ENCODE measurements at regions not wholly inside any gene's neighbourhood (a gene's known extent, or its start where the extent isn't known, plus 50 kb on each side); places are given as distances from the start of the nearest gene placed in this dataset.

DNA sequence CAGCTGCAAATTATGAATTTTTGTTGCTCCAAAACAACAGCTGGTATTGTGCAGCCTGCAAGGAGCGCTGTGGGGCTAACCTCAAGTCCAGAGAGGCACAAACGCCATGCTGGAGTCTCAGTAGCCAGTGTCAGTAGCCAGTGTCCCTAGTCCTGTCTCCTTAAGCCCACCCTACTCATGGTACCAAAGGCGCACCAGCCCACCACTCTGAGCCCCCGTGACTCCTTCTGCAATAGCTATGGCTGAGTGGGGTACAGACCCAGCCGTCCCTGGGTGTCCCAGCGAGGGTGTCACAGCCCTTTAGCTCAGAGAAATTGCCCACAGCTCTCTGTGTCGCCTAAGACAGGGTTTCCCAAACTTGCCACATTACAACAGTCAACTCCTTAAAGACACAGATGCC lies 65.2 kb downstream of the ARL6IP4 start:
- TF ChIP-seq, protein P1, sequence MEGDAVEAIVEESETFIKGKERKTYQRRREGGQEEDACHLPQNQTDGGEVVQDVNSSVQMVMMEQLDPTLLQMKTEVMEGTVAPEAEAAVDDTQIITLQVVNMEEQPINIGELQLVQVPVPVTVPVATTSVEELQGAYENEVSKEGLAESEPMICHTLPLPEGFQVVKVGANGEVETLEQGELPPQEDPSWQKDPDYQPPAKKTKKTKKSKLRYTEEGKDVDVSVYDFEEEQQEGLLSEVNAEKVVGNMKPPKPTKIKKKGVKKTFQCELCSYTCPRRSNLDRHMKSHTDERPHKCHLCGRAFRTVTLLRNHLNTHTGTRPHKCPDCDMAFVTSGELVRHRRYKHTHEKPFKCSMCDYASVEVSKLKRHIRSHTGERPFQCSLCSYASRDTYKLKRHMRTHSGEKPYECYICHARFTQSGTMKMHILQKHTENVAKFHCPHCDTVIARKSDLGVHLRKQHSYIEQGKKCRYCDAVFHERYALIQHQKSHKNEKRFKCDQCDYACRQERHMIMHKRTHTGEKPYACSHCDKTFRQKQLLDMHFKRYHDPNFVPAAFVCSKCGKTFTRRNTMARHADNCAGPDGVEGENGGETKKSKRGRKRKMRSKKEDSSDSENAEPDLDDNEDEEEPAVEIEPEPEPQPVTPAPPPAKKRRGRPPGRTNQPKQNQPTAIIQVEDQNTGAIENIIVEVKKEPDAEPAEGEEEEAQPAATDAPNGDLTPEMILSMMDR (conservative IDR thresholded peaks at IDR 0.05) = no peak
- no peak for TF ChIP-seq EZH2 (IDR thresholded peaks at IDR 0.05; ENCODE audit: low read depth)
